A549 (cell line): ENCODE measurements at regions not wholly inside any gene's neighbourhood (a gene's known extent, or its start where the extent isn't known, plus 50 kb on each side); places are given as distances from the start of the nearest gene placed in this dataset.
A peak's percentile ranks its signal among the peaks of the same experiment; 100 is the strongest.

Source experiments
- ATAC-seq, 2 experiments: fragments of 200-7000 bp in 1 of 2; fragments of >200 bp in 1 of 2; cut with Nextera tagmentation in 1 of 2; cut with Tn5 transposase in 1 of 2; 3 replicates each; pipeline versions ENCODE4 v1.8.0 to v1.9.1; 2018 to 2020; ENCODE audit warnings: mild to moderate bottlenecking in 1 of 2, moderate library complexity in 1 of 2
- CTCF ChIA-PET: fragments of 300-600 bp; sonication (Branson Sonifier 250); formaldehyde crosslinking; extraction: SDS; loops from one replicate; lab custom pipeline; 2021; ENCODE audit warnings: antibody characterized with exemption, inconsistent platforms; lab: Yijun Ruan, JAX
- POLR2A ChIA-PET: fragments of 350-600 bp; formaldehyde crosslinking; extraction: SDS; loops from one replicate; lab custom pipeline; 2021; ENCODE audit warnings: antibody characterized with exemption, inconsistent platforms; lab: Yijun Ruan, JAX
- DNase-seq, 2 experiments: peaks; one replicate each; pipeline versions ENCODE4 v3.0.0 to v3.0.0-alpha.2; 2011 to 2016; ENCODE audit warnings: low read depth in 1 of 2, low spot score in 1 of 2
- FAIRE-seq: peaks from 2 replicates; lab custom pipeline; 2011; peaks lifted over from hg19 to GRCh38; lab: Jason Lieb, UNC
- H3K27ac ChIP-seq, 2 experiments: fragments of >200 bp; sonication (Bioruptor Twin); formaldehyde crosslinking; 3 replicates each; pipeline ENCODE4 v1.5.1; 2016 to 2017
- H3K4me1 ChIP-seq: fragments of >200 bp; sonication (Bioruptor Twin); formaldehyde crosslinking; 3 replicates; pipeline ENCODE4 v1.6.1; 2016
- H3K4me2 ChIP-seq: fragments of >200 bp; sonication (Bioruptor Twin); formaldehyde crosslinking; 3 replicates; pipeline ENCODE4 v1.6.1; 2016
- H3K4me3 ChIP-seq: fragments of >200 bp; sonication (Bioruptor Twin); formaldehyde crosslinking; 3 replicates; pipeline ENCODE4 v1.5.1; 2016
- H3K9me3 ChIP-seq: fragments of >200 bp; sonication (Bioruptor Twin); formaldehyde crosslinking; 3 replicates; pipeline ENCODE4 v1.6.1; 2016
- BHLHE40 ChIP-seq: IDR thresholded peaks from 2 replicates; pipeline ENCODE4 v1.6.1; 2012; ENCODE audit warnings: low read depth, low read length, inconsistent platforms
- CBX2 ChIP-seq: fragments of 200-600 bp; sonication (generic); IDR thresholded peaks from 2 replicates; pipeline ENCODE4 v1.6.1; 2016; ENCODE audit warnings: low read depth, mild to moderate bottlenecking, borderline replicate concordance
- CBX8 ChIP-seq: fragments of 200-600 bp; sonication (generic); IDR thresholded peaks from 2 replicates; pipeline ENCODE4 v1.6.1; 2016
- EHF ChIP-seq: fragments of 250-450 bp; sonication (Bioruptor Pico); IDR thresholded peaks from 2 replicates; pipeline ENCODE4 v1.5.0; 2020; ENCODE audit warnings: mild to moderate bottlenecking
- FOSB ChIP-seq: fragments of 250-450 bp; sonication (Bioruptor Pico); IDR thresholded peaks from 2 replicates; pipeline ENCODE4 v1.5.0; 2020; ENCODE audit warnings: mild to moderate bottlenecking, moderate library complexity
- FOXS1 ChIP-seq: fragments of 250-450 bp; sonication (Bioruptor Pico); IDR thresholded peaks from 2 replicates; pipeline ENCODE4 v1.5.0; 2020; ENCODE audit warnings: mild to moderate bottlenecking, moderate library complexity
- GATA3 ChIP-seq: IDR thresholded peaks from 2 replicates; pipeline ENCODE4 v1.6.1; 2012; ENCODE audit warnings: borderline replicate concordance
- HES2 ChIP-seq: fragments of >200 bp; sonication (Bioruptor Twin); formaldehyde crosslinking; IDR thresholded peaks from 2 replicates; pipeline ENCODE4 v1.6.1; 2016
- HEYL ChIP-seq: fragments of 250-450 bp; sonication (Bioruptor Pico); IDR thresholded peaks from 2 replicates; pipeline ENCODE4 v1.8.0; 2021; ENCODE audit warnings: mild to moderate bottlenecking, moderate library complexity
- HOXA7 ChIP-seq: fragments of 250-450 bp; sonication (Bioruptor Pico); IDR thresholded peaks from 2 replicates; pipeline ENCODE4 v1.5.0; 2020; ENCODE audit warnings: mild to moderate bottlenecking, moderate library complexity
- HOXB13 ChIP-seq: fragments of 250-450 bp; sonication (Bioruptor Pico); IDR thresholded peaks from 2 replicates; pipeline ENCODE4 v1.5.0; 2020; ENCODE audit warnings: low read depth, mild to moderate bottlenecking, moderate library complexity
- JUN ChIP-seq, 2 experiments: fragments of >200 bp; sonication (Bioruptor Twin); formaldehyde crosslinking; IDR thresholded peaks; 2 replicates in 1 of 2; 3 replicates in 1 of 2; pipeline ENCODE4 v1.6.1; 2016 to 2017
- JUNB ChIP-seq: fragments of >200 bp; sonication (Bioruptor Twin); formaldehyde crosslinking; IDR thresholded peaks from 2 replicates; pipeline ENCODE4 v1.6.1; 2016
- MAFK ChIP-seq: fragments of 450-650 bp; IDR thresholded peaks from 2 replicates; pipeline ENCODE4 v1.6.1; 2014; ENCODE audit not compliant: partially characterized antibody
- MAX ChIP-seq: IDR thresholded peaks from 2 replicates; pipeline ENCODE4 v1.6.1; 2012
- NFE2L2 ChIP-seq: fragments of 150-350 bp; conservative IDR thresholded peaks from 2 replicates; pipeline ENCODE4 v1.6.1; 2014; ENCODE audit warnings: low read length
- POLR2A ChIP-seq: IDR thresholded peaks from 2 replicates; pipeline ENCODE4 v1.6.1; 2012; ENCODE audit warnings: mild to moderate bottlenecking, low read length
- REST ChIP-seq: fragments of 200-600 bp; sonication (generic); IDR thresholded peaks from 2 replicates; pipeline ENCODE4 v1.6.1; 2016; ENCODE audit warnings: antibody characterized with exemption, mild to moderate bottlenecking, moderate library complexity
- RFX5 ChIP-seq: fragments of 450-650 bp; IDR thresholded peaks from 2 replicates; pipeline ENCODE4 v1.7.1; 2014; ENCODE audit warnings: antibody characterized with exemption, mild to moderate bottlenecking, moderate library complexity
- ZC3H11A ChIP-seq: fragments of 450-650 bp; IDR thresholded peaks from 2 replicates; pipeline ENCODE4 v1.6.1; 2014; ENCODE audit warnings: antibody characterized with exemption, mild to moderate bottlenecking
- ZFP36 ChIP-seq: fragments of 450-650 bp; IDR thresholded peaks from 2 replicates; pipeline ENCODE4 v1.6.1; 2014; ENCODE audit warnings: borderline replicate concordance; ENCODE audit not compliant: partially characterized antibody
- WGBS: methylation state at CpG from one replicate; pipeline ENCODE4 v1.1.6; 2017; ENCODE audit errors: missing lambda C conversion rate; 5-methylcytosine and 5-hydroxymethylcytosine counted together

- DNase-seq (no peak), FAIRE-seq (no peak), ATAC-seq (no peak)
- Histone ChIP-seq H3K4me1 (peaks cover 67% of the 10 kb centered on the region), H3K4me2 (no peak overlapping the region), H3K9me3 (no peaks in the 10 kb centered on the region), H3K27ac (no peak overlapping the region), H3K4me3 (no peak overlapping the region)
- POLR2A ChIA-PET, result no interaction called here
- no peak for TF ChIP-seq CBX2
- TF ChIP-seq ZC3H11A, result no peak
- no peak for TF ChIP-seq HOXA7 (CRISPR knock-in tag)
- no peak for TF ChIP-seq RFX5
- TF ChIP-seq REST, result no peak
- TF ChIP-seq MAX, result no peak
- no peak for TF ChIP-seq POLR2A
- TF ChIP-seq MAFK, result no peak
- TF ChIP-seq FOSB (CRISPR knock-in tag), result no peak
- no peak for TF ChIP-seq BHLHE40
- no peak for TF ChIP-seq HEYL (CRISPR knock-in tag)
- WGBS, result 95% methylated on average over 2 of the region's 2 CpGs
- CTCF ChIA-PET, result no interaction called here
Measured at GRCh38 chr6:47149066-47149465, 106.9 kb upstream of the ADGRF1 start.

- WGBS, result 55% methylated on average over 6 of the region's 6 CpGs
- ChIA-PET CTCF (no interaction called here), POLR2A (no interaction called here)
- no peak for DNase-seq
- Histone ChIP-seq H3K9me3 (no peaks in the 10 kb centered on the region), H3K4me1 (peaks cover 56% of the 10 kb centered on the region), H3K27ac (peak overlapping the region; percentile 47 to 71; a peak in 5 of 6 replicates), H3K4me2 (peak overlapping the region; percentile 56), H3K4me3 (no peak overlapping the region)
- peak in 1 of 2 experiments; percentile 13; a peak in 2 of 6 replicates for ATAC-seq
- no peak for FAIRE-seq
- TF ChIP-seq BHLHE40, result no peak
Measured at GRCh38 chr6:47147836-47148344, 105.8 kb upstream of the ADGRF1 start.

GRCh38 chr6:47147175-47147727, 105.1 kb upstream of the ADGRF1 start:
- Histone ChIP-seq H3K9me3 (peaks cover 4% of the 10 kb centered on the region; the same call in 1 of the 3 replicates), H3K4me3 (no peak overlapping the region), H3K4me2 (peak overlapping the region; percentile 56), H3K27ac (peak overlapping the region; percentile 57 to 71), H3K4me1 (peaks cover 50% of the 10 kb centered on the region)
- DNase-seq, result no peak
- ChIA-PET POLR2A (no interaction called here), CTCF (no interaction called here)
- no peak for FAIRE-seq
- ATAC-seq, result peak; percentile 19 to 35; a peak in 4 of 6 replicates
- WGBS, result 16% methylated on average over 5 of the region's 5 CpGs
- TF ChIP-seq RFX5, result no peak
- TF ChIP-seq MAFK, result peak; percentile 58
- no peak for TF ChIP-seq CBX8

GRCh38 chr6:47146431-47147174, 104.5 kb upstream of the ADGRF1 start:
- WGBS, result 83% methylated on average over 2 of the region's 2 CpGs
- ChIA-PET POLR2A (no interaction called here), CTCF (no interaction called here)
- Histone ChIP-seq H3K27ac (peak overlapping the region; percentile 57 to 71), H3K4me3 (no peak overlapping the region), H3K4me2 (peak overlapping the region; percentile 56), H3K9me3 (peaks cover 4% of the 10 kb centered on the region; the same call in 1 of the 3 replicates), H3K4me1 (peaks cover 45% of the 10 kb centered on the region)
- DNase-seq, result no peak
- no peak for FAIRE-seq
- peak; percentile 47 to 57; a peak in 4 of 6 replicates for ATAC-seq
- TF ChIP-seq JUN (IDR thresholded peaks at IDR 0.05), result no peak
- TF ChIP-seq REST, result no peak
- TF ChIP-seq MAX, result no peak
- TF ChIP-seq ZFP36, result no peak
- no peak for TF ChIP-seq EHF (CRISPR knock-in tag)
- no peak for TF ChIP-seq JUNB
- TF ChIP-seq NFE2L2, result no peak
- TF ChIP-seq CBX8, result no peak
- TF ChIP-seq FOXS1 (CRISPR knock-in tag), result no peak
- TF ChIP-seq HOXB13 (CRISPR knock-in tag), result no peak
- no peak for TF ChIP-seq RFX5
- no peak for TF ChIP-seq HES2
- no peak for TF ChIP-seq GATA3
